ENCODE measurements at regions not wholly inside any gene's neighbourhood (a gene's known extent, or its start where the extent isn't known, plus 50 kb on each side); places are given as distances from the start of the nearest gene placed in this dataset.

DNA sequence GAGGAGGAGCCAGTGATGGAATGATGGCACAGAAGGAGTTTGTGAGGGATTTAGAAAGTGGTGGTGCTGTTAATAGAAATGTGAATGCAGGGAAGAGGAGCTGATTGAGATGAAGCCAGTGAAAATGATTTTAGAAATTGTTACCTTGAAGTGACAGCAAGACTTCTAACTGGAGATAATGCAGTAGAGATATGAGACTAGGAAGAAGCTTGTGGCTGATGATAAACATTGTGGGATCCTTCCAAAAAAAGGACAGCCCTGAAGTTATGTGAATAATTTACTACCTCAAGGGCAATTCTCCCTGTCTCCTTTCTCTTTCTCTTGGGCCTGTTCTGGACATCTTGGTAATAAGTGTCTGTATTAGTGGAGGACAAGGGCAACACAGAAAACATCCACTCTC, 138.6 kb downstream of the LSMEM1 start:
- no peaks in the 10 kb centered on the region for H3K4me1 ChIP-seq (ENCODE audit: insufficient read depth)
- H3K4me3 ChIP-seq (ENCODE audit: low read depth, low read length) = no peak overlapping the region
- no peak overlapping the region for H3K27ac ChIP-seq (ENCODE audit: low read depth)
- no peaks in the 10 kb centered on the region for H3K36me3 ChIP-seq (ENCODE audit: insufficient read depth)
- no peak for DNase-seq (ENCODE audit: extremely low spot score)

GRCh38 chr7:112622159-112622715, 141.4 kb downstream of the LSMEM1 start:
- WGBS = 81% methylated on average over 23 of the region's 23 CpGs
- no peak overlapping the region for H3K27ac ChIP-seq (ENCODE audit: low read depth)

DNA sequence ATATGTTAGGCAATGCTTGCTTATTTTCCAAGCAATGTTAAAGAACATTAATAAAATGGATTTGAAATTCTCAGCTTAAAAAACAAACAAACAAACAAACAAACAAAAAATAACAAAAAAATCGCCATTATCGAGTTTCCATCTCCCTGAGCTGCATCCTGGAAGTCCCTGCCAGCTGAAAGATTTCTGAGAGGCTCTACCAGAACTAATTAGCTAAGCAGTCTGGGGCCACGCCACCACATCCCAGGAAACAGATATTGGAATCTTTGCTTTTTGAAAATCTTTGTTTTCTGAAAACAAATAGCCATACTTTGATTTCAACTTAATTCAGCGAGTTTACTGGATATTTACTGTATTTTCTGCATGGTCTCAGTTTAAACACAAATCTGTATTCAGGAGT, 143.6 kb downstream of the LSMEM1 start:
- Histone ChIP-seq H3K4me1 (ENCODE audit: insufficient read depth) (no peaks in the 10 kb centered on the region), H3K27ac (ENCODE audit: low read depth) (no peak overlapping the region), H3K36me3 (ENCODE audit: insufficient read depth) (no peaks in the 10 kb centered on the region), H3K4me3 (ENCODE audit: low read depth, low read length) (no peak overlapping the region)
- WGBS = 85% methylated on average over 4 of the region's 4 CpGs
- no peak for DNase-seq (ENCODE audit: extremely low spot score)

More at GRCh38 chr7:112622159-112622715, 141.4 kb downstream of the LSMEM1 start:
- DNase-seq (ENCODE audit: extremely low spot score) = no peak
- Histone ChIP-seq H3K36me3 (ENCODE audit: insufficient read depth) (no peaks in the 10 kb centered on the region), H3K4me3 (ENCODE audit: low read depth, low read length) (no peak overlapping the region), H3K4me1 (ENCODE audit: insufficient read depth) (no peaks in the 10 kb centered on the region)

GRCh38 chr7:112630565-112630964, 149.8 kb downstream of the LSMEM1 start:
- no peak for DNase-seq (ENCODE audit: extremely low spot score)
- Histone ChIP-seq H3K36me3 (ENCODE audit: insufficient read depth) (no peaks in the 10 kb centered on the region), H3K27ac (ENCODE audit: low read depth) (no peak overlapping the region), H3K4me3 (ENCODE audit: low read depth, low read length) (no peak overlapping the region), H3K4me1 (ENCODE audit: insufficient read depth) (no peaks in the 10 kb centered on the region)
- 61% methylated on average over 1 of the region's 1 CpG for WGBS

- Histone ChIP-seq H3K4me3 (ENCODE audit: low read depth, low read length) (no peak overlapping the region), H3K27ac (ENCODE audit: low read depth) (no peak overlapping the region), H3K4me1 (ENCODE audit: insufficient read depth) (no peaks in the 10 kb centered on the region), H3K36me3 (ENCODE audit: insufficient read depth) (no peaks in the 10 kb centered on the region)
- DNase-seq (ENCODE audit: extremely low spot score) = no peak
- WGBS = 88% methylated on average over 3 of the region's 3 CpGs
These were observed 153.3 kb downstream of the LSMEM1 start for GRCh38 chr7:112634107-112634506.

DNA sequence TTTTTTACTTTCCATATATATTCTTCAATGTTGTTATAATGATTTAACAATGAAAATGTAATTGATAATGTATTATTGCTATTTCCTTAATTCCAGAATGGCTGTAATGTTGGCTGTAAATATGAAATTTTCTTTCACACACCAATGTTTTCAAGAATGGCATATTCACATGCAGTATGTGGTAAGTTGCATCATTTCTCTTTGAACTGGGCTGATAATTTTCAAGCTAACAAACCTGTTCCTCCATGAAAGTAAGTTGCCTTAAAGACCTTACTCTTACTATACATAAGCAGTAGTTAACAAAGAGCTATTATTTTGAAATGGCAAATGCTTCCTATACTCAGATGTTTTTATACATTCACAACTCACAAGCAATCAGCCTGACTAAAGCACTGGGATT, 154.5 kb downstream of the TMEM168 start:
- Histone ChIP-seq H3K36me3 (ENCODE audit: insufficient read depth) (no peaks in the 10 kb centered on the region), H3K4me3 (ENCODE audit: low read depth, low read length) (no peak overlapping the region), H3K27ac (ENCODE audit: low read depth) (no peak overlapping the region), H3K4me1 (ENCODE audit: insufficient read depth) (no peaks in the 10 kb centered on the region)
- no peak for DNase-seq (ENCODE audit: extremely low spot score)

- Histone ChIP-seq H3K4me3 (ENCODE audit: low read depth, low read length) (no peak overlapping the region), H3K4me1 (ENCODE audit: insufficient read depth) (no peaks in the 10 kb centered on the region), H3K27ac (ENCODE audit: low read depth) (no peak overlapping the region), H3K36me3 (ENCODE audit: insufficient read depth) (no peaks in the 10 kb centered on the region)
- DNase-seq (ENCODE audit: extremely low spot score) = no peak
- WGBS = 92% methylated on average over 2 of the region's 2 CpGs
These were observed 151.4 kb downstream of the TMEM168 start for GRCh38 chr7:112638675-112639400.

DNA sequence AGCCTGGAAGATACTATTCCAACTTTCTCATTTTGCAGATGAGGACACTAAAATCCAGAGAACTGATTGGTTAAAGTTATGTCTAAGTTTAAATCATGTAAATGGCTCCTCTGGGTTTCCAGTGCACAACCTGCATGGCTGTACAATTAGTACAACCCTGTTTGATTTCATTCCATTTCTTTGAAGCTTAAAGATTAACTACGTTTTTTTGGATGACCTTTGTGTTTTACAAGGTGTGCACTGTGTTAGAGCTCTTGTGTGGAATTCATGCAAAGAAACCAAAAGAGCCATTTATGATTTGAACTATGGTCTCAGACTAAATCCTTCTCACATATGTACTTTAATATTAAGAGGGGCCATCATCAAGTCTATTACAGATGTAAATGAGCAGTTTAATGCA, 149.5 kb downstream of the TMEM168 start:
- WGBS = 37% methylated on average over 1 of the region's 1 CpG
- DNase-seq (ENCODE audit: extremely low spot score) = no peak
- no peak overlapping the region for H3K4me3 ChIP-seq (ENCODE audit: low read depth, low read length)
- H3K4me1 ChIP-seq (ENCODE audit: insufficient read depth) = no peaks in the 10 kb centered on the region
- H3K36me3 ChIP-seq (ENCODE audit: insufficient read depth) = no peaks in the 10 kb centered on the region
- H3K27ac ChIP-seq (ENCODE audit: low read depth) = no peak overlapping the region

GRCh38 chr7:112646783-112647182, 143.4 kb downstream of the TMEM168 start:
- no peak for DNase-seq (ENCODE audit: extremely low spot score)
- H3K4me3 ChIP-seq (ENCODE audit: low read depth, low read length) = no peak overlapping the region
- H3K4me1 ChIP-seq (ENCODE audit: insufficient read depth) = no peaks in the 10 kb centered on the region
- H3K27ac ChIP-seq (ENCODE audit: low read depth) = no peak overlapping the region
- no peaks in the 10 kb centered on the region for H3K36me3 ChIP-seq (ENCODE audit: insufficient read depth)
- WGBS = 32% methylated on average over 5 of the region's 5 CpGs

GRCh38 chr7:112648781-112649180, 141.4 kb downstream of the TMEM168 start:
- Histone ChIP-seq H3K4me3 (ENCODE audit: low read depth, low read length) (no peak overlapping the region), H3K36me3 (ENCODE audit: insufficient read depth) (no peaks in the 10 kb centered on the region), H3K4me1 (ENCODE audit: insufficient read depth) (no peaks in the 10 kb centered on the region), H3K27ac (ENCODE audit: low read depth) (no peak overlapping the region)
- no peak for DNase-seq (ENCODE audit: extremely low spot score)
- 76% methylated on average over 2 of the region's 2 CpGs for WGBS

GRCh38 chr7:112649560-112649959, 140.6 kb downstream of the TMEM168 start:
- DNase-seq (ENCODE audit: extremely low spot score) = no peak
- no peak overlapping the region for H3K27ac ChIP-seq (ENCODE audit: low read depth)
- no peak overlapping the region for H3K4me3 ChIP-seq (ENCODE audit: low read depth, low read length)
- no peaks in the 10 kb centered on the region for H3K4me1 ChIP-seq (ENCODE audit: insufficient read depth)
- H3K36me3 ChIP-seq (ENCODE audit: insufficient read depth) = no peaks in the 10 kb centered on the region

DNA sequence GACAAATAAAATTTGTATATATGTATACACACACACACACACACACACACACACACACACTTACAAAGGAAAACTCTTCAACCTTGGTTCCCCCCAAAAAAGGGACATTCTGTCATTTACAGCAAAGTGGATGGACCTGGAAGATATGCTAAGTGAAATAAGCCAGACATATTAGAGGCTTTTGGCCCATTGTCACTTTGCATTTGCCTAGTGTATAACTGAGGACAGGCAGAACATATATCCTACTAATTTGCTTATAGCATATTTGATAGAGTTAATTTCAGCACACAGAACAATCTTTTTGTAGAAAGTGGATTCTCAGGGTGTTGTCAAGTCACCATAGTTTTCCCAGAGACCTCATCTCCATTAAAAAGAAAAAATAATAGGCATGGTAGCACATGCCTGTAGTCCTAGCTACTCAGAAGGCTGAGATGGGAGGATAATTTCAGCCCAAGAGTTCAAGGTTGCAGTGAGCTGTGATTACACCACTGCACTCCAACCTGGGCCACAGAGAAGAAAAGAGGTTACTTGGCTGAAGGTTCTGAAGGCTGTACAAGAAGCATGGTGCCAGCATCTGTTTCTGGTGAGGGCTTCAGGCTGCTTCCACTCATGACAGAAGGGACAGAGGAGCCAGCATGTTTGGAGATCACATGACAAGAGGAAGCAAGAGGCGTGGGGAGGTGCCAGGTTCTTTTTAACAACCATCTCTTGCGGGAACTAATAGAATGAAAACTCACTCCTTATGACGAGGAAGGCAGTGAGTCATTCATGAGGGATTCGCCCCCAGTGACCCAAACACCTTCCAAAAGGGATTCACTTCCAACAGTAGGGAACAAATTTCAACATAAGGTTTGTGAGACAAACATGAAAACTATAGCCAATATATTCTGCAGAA, 135.6 kb downstream of the TMEM168 start:
- Histone ChIP-seq H3K4me1 (ENCODE audit: insufficient read depth) (no peaks in the 10 kb centered on the region), H3K27ac (ENCODE audit: low read depth) (no peak overlapping the region), H3K4me3 (ENCODE audit: low read depth, low read length) (no peak overlapping the region), H3K36me3 (ENCODE audit: insufficient read depth) (no peaks in the 10 kb centered on the region)
- WGBS = 67% methylated on average over 4 of the region's 4 CpGs
- DNase-seq (ENCODE audit: extremely low spot score) = no peak

- no peak overlapping the region for H3K27ac ChIP-seq (ENCODE audit: low read depth)
- H3K36me3 ChIP-seq (ENCODE audit: insufficient read depth) = no peaks in the 10 kb centered on the region
- no peak for DNase-seq (ENCODE audit: extremely low spot score)
- H3K4me1 ChIP-seq (ENCODE audit: insufficient read depth) = no peaks in the 10 kb centered on the region
- H3K4me3 ChIP-seq (ENCODE audit: low read depth, low read length) = no peak overlapping the region
These were observed 124.5 kb downstream of the TMEM168 start for GRCh38 chr7:112665709-112666108.

DNA sequence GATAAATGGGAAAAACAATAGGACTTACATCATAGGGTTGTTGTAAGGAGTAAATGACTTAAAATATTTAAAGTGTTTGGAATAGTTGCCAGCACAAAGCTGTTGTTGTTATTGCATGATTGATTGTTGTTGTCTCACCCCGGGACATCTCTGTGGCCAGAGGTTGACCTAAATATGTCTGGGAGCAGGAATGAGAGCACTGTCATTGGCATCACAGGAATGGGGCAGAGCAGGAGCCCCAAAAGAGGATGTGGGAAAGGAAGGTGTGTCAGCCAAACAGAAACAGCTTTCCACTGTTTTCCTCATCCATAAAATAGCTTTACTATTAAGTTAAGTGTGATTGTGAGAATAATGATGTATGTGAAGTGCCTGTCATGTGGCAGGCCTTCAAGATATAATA, 121.6 kb downstream of the TMEM168 start:
- Histone ChIP-seq H3K4me1 (ENCODE audit: insufficient read depth) (no peaks in the 10 kb centered on the region), H3K4me3 (ENCODE audit: low read depth, low read length) (no peak overlapping the region), H3K36me3 (ENCODE audit: insufficient read depth) (no peaks in the 10 kb centered on the region), H3K27ac (ENCODE audit: low read depth) (no peak overlapping the region)
- WGBS = 75% methylated on average over 1 of the region's 1 CpG
- no peak for DNase-seq (ENCODE audit: extremely low spot score)

Data from urinary bladder (tissue), 3 donors.